ENCODE measurements at regions not wholly inside any gene's neighbourhood (a gene's known extent, or its start where the extent isn't known, plus 50 kb on each side); places are given as distances from the start of the nearest gene placed in this dataset.

DNA sequence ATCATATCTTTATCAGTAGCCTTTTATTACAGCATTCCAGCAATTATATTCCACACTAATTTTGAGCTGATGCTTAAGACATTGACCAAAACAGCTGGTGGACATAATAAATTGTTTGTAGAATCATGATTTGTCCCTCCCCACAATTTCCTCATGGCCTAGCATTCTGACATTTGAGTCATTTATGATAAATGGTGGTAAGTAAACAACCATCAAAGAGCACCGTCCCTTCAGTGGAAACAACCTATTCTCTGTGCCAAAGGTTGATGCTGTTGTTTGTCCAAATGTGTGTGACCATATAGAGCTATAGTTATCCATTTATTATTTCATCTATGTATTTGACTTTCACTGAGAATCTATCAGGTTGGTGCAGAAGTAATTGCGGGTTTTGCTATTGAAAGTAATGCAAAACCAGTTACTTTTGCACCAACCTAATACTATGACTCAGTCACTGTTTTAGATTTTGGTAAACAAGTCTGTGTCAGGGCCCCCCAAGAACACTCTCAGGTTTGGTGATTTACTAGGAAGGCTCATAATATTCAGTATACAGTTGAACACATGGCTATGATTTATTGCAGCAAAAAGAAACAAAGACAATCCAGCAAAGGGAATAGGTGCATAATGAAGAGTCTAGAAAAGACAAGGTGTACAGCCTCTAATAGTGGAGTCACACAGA, 608.7 kb upstream of the REG3G start:
- Histone ChIP-seq H3K4me3 (no peak overlapping the region), H3K27me3 (ENCODE audit: control insufficient read depth in 3 of 3, insufficient read depth in 3 of 3, low read length in 2 of 3) (no peaks in the 10 kb centered on the region), H3K4me1 (ENCODE audit: control insufficient read depth in 5 of 5, insufficient read depth in 5 of 5, low read length in 5 of 5) (no peaks in the 10 kb centered on the region), H3K9me3 (ENCODE audit: control insufficient read depth in 4 of 4, insufficient read depth in 3 of 4, low read length in 3 of 4) (no peaks in the 10 kb centered on the region), H3K36me3 (ENCODE audit: control insufficient read depth in 4 of 4, insufficient read depth in 4 of 4, low read length in 4 of 4) (no peaks in the 10 kb centered on the region), H3K9ac (ENCODE audit: insufficient read depth in 1 of 2, low read length in 2 of 2) (no peak overlapping the region), H3K27ac (ENCODE audit: low read depth in 1 of 2, low read length in 1 of 2) (no peak overlapping the region)
- TF ChIP-seq, protein P1, sequence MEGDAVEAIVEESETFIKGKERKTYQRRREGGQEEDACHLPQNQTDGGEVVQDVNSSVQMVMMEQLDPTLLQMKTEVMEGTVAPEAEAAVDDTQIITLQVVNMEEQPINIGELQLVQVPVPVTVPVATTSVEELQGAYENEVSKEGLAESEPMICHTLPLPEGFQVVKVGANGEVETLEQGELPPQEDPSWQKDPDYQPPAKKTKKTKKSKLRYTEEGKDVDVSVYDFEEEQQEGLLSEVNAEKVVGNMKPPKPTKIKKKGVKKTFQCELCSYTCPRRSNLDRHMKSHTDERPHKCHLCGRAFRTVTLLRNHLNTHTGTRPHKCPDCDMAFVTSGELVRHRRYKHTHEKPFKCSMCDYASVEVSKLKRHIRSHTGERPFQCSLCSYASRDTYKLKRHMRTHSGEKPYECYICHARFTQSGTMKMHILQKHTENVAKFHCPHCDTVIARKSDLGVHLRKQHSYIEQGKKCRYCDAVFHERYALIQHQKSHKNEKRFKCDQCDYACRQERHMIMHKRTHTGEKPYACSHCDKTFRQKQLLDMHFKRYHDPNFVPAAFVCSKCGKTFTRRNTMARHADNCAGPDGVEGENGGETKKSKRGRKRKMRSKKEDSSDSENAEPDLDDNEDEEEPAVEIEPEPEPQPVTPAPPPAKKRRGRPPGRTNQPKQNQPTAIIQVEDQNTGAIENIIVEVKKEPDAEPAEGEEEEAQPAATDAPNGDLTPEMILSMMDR (IDR thresholded peaks at IDR 0.05; ENCODE audit: control extremely low read depth, extremely low read depth), result no peak
- no peak for ATAC-seq (ENCODE audit: insufficient read depth, low FRiP score)
- WGBS, 2 donors, result 68 to 78% methylated on average over 2 of the region's 2 CpGs
- no peak for DNase-seq

DNA sequence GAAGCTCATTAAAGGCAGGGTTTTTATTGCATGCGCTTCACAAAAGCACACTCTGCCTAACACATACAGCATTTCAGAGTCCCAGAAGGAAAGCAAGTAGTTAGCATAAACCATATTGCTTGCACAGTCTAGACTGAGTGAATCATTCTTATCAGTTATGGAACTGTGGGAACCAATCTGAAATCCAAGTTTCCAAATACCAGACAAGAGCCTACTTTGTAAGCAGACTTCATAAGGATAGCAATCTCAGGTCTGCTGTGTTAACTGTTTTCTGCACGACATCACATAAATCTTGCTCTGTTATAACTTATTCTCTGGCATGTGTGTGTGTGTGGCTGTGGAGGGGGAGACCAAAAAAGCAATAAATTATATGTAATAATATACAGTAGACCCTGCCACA, 608.1 kb upstream of the REG3G start:
- Histone ChIP-seq H3K9me3 (ENCODE audit: control insufficient read depth in 4 of 4, insufficient read depth in 3 of 4, low read length in 3 of 4) (no peaks in the 10 kb centered on the region), H3K4me3 (no peak overlapping the region), H3K36me3 (ENCODE audit: control insufficient read depth in 4 of 4, insufficient read depth in 4 of 4, low read length in 4 of 4) (no peaks in the 10 kb centered on the region), H3K9ac (ENCODE audit: insufficient read depth in 1 of 2, low read length in 2 of 2) (no peak overlapping the region), H3K27ac (ENCODE audit: low read depth in 1 of 2, low read length in 1 of 2) (no peak overlapping the region), H3K4me1 (ENCODE audit: control insufficient read depth in 5 of 5, insufficient read depth in 5 of 5, low read length in 5 of 5) (no peaks in the 10 kb centered on the region), H3K27me3 (ENCODE audit: control insufficient read depth in 3 of 3, insufficient read depth in 3 of 3, low read length in 2 of 3) (no peaks in the 10 kb centered on the region)
- TF ChIP-seq, protein P1 (IDR thresholded peaks at IDR 0.05; ENCODE audit: control extremely low read depth, extremely low read depth), result no peak
- ATAC-seq (ENCODE audit: insufficient read depth, low FRiP score) (no peak), DNase-seq (peak in 2 of 3 donors; percentile 6 to 12)
- 61 to 65% methylated on average over 2 of the region's 2 CpGs for WGBS, 2 donors

DNA sequence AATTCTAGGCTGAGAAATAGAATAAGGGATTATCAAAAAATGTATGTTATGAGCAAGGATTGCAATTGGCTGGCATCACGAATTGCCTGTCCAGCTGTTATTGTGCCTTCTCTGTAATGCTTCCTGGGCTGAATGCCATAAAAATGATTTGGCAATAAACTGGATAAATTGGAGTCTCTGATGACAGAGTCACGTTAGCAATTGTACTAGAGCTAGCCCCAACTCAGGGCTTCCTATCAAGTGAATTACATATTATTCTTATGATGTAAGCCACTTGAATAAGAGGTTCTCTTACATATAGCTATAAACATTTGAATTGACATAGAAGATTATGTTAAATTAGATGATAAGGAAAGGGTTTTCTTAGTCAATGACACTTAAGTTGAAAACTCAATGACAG, 607.5 kb upstream of the REG3G start:
- Histone ChIP-seq H3K27ac (ENCODE audit: low read depth in 1 of 2, low read length in 1 of 2) (no peak overlapping the region), H3K4me1 (ENCODE audit: control insufficient read depth in 5 of 5, insufficient read depth in 5 of 5, low read length in 5 of 5) (no peaks in the 10 kb centered on the region), H3K9me3 (ENCODE audit: control insufficient read depth in 4 of 4, insufficient read depth in 3 of 4, low read length in 3 of 4) (no peaks in the 10 kb centered on the region), H3K4me3 (no peak overlapping the region), H3K27me3 (ENCODE audit: control insufficient read depth in 3 of 3, insufficient read depth in 3 of 3, low read length in 2 of 3) (no peaks in the 10 kb centered on the region), H3K36me3 (ENCODE audit: control insufficient read depth in 4 of 4, insufficient read depth in 4 of 4, low read length in 4 of 4) (no peaks in the 10 kb centered on the region), H3K9ac (ENCODE audit: insufficient read depth in 1 of 2, low read length in 2 of 2) (no peak overlapping the region)
- DNase-seq (peak; percentile 53 to 90 (median 80)), ATAC-seq (ENCODE audit: insufficient read depth, low FRiP score) (no peak)
- WGBS, 2 donors, result 30 to 53% methylated on average over 2 of the region's 2 CpGs
- TF ChIP-seq, protein P1 (IDR thresholded peaks at IDR 0.05; ENCODE audit: control extremely low read depth, extremely low read depth), result no peak

DNA sequence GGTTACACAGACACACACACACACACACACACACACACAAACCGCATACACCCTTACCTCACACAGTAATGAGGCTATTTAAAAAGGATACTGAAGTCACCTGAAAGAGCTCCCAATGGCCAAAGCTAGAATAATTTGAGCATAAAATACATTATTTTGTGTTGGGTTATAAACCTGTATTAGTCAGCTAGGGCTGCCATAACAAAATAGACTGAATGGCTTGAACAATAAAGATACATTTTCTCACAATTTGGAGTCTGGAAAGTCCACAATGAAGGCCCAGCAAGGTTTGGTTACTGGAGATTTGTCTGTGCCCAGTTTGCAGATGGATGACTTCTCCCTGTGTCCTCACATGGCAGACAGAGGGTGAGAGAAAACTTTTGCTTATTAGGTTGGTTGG, 605.4 kb upstream of the REG3G start:
- DNase-seq, result no peak
- no peaks in the 10 kb centered on the region for H3K4me1 ChIP-seq (ENCODE audit: control insufficient read depth in 5 of 5, insufficient read depth in 5 of 5, low read length in 5 of 5)
- H3K9ac ChIP-seq (ENCODE audit: insufficient read depth in 1 of 2, low read length in 2 of 2), result no peak overlapping the region
- no peak overlapping the region for H3K27ac ChIP-seq (ENCODE audit: low read depth in 1 of 2, low read length in 1 of 2)
- H3K27me3 ChIP-seq (ENCODE audit: control insufficient read depth in 3 of 3, insufficient read depth in 3 of 3, low read length in 2 of 3), result no peaks in the 10 kb centered on the region
- ATAC-seq (ENCODE audit: insufficient read depth, low FRiP score), result no peak
- no peak overlapping the region for H3K4me3 ChIP-seq
- TF ChIP-seq, protein P1 (IDR thresholded peaks at IDR 0.05; ENCODE audit: control extremely low read depth, extremely low read depth), result no peak
- WGBS, 2 donors, result 86 to 95% methylated on average over 1 of the region's 1 CpG
- no peaks in the 10 kb centered on the region for H3K9me3 ChIP-seq (ENCODE audit: control insufficient read depth in 4 of 4, insufficient read depth in 3 of 4, low read length in 3 of 4)
- no peaks in the 10 kb centered on the region for H3K36me3 ChIP-seq (ENCODE audit: control insufficient read depth in 4 of 4, insufficient read depth in 4 of 4, low read length in 4 of 4)

Data from lung (tissue), 11 donors.